GM12872 (cell line): ENCODE measurements at regions not wholly inside any gene's neighbourhood (a gene's known extent, or its start where the extent isn't known, plus 50 kb on each side); places are given as distances from the start of the nearest gene placed in this dataset.

Experiments
- CTCF ChIP-seq: IDR thresholded peaks from 3 replicates; pipeline ENCODE4 v1.5.1; 2011; ENCODE audit warnings: low read depth, mild to moderate bottlenecking, low read length, moderate library complexity; ENCODE audit not compliant: insufficient read depth

GRCh38 chr16:86308514-86308913 lies 201.8 kb upstream of the FOXF1 start:
- TF ChIP-seq CTCF = no peak

- no peak for TF ChIP-seq CTCF
Observed at GRCh38 chr16:86313631-86314030, 196.7 kb upstream of the FOXF1 start.

- no peak for TF ChIP-seq CTCF
Observed at GRCh38 chr16:86314402-86315025, 195.8 kb upstream of the FOXF1 start.

GRCh38 chr16:86316967-86317812 lies 193.1 kb upstream of the FOXF1 start:
- no peak for TF ChIP-seq CTCF

GRCh38 chr16:86317813-86318650 lies 192.3 kb upstream of the FOXF1 start:
- TF ChIP-seq CTCF = no peak

- TF ChIP-seq CTCF = no peak
Observed at GRCh38 chr16:86319585-86320236, 190.6 kb upstream of the FOXF1 start.

- no peak for TF ChIP-seq CTCF
Observed at GRCh38 chr16:86320237-86320595, 190.1 kb upstream of the FOXF1 start.
